ENCODE measurements at regions not wholly inside any gene's neighbourhood (a gene's known extent, or its start where the extent isn't known, plus 50 kb on each side); places are given as distances from the start of the nearest gene placed in this dataset.

DNA sequence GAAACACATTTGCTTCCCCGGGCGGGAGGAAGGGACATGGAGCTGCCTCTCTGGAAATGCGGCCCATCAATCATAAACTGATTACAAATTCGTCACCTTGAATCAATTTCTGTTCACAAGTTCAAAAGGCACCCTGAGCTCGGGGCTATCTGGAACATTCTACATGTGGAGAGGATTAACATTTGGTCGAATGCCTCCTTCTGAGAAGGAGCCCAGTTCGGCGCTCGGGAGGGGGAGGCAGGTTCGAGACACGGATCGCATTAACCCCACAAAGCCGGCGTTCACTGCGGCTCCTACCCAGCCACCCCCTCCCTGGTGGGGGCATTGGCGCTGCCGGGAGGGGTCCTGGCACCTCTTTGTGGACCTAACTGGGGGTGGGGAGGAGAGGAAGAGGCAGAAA, 108.0 kb downstream of the CPZ start:
- 44% methylated on average over 17 of the region's 17 CpGs for WGBS
- H3K27ac ChIP-seq, result no peak overlapping the region
- H3K27me3 ChIP-seq (replicated peaks; ENCODE audit: insufficient read depth), result peaks cover 12% of the 10 kb centered on the region
- TF ChIP-seq, protein P1, sequence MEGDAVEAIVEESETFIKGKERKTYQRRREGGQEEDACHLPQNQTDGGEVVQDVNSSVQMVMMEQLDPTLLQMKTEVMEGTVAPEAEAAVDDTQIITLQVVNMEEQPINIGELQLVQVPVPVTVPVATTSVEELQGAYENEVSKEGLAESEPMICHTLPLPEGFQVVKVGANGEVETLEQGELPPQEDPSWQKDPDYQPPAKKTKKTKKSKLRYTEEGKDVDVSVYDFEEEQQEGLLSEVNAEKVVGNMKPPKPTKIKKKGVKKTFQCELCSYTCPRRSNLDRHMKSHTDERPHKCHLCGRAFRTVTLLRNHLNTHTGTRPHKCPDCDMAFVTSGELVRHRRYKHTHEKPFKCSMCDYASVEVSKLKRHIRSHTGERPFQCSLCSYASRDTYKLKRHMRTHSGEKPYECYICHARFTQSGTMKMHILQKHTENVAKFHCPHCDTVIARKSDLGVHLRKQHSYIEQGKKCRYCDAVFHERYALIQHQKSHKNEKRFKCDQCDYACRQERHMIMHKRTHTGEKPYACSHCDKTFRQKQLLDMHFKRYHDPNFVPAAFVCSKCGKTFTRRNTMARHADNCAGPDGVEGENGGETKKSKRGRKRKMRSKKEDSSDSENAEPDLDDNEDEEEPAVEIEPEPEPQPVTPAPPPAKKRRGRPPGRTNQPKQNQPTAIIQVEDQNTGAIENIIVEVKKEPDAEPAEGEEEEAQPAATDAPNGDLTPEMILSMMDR (IDR thresholded peaks at IDR 0.05), result no peak
- TF ChIP-seq POLR2A (IDR thresholded peaks at IDR 0.05), result no peak
- TF ChIP-seq POLR2AphosphoS5 (IDR thresholded peaks at IDR 0.05), result no peak
- no peak overlapping the region for H3K4me3 ChIP-seq
- intact Hi-C loops (cut with DNase I), result no loop called here
- no peaks in the 10 kb centered on the region for H3K9me3 ChIP-seq
- no peaks in the 10 kb centered on the region for H3K36me3 ChIP-seq
- H3K4me1 ChIP-seq (replicated peaks), result no peaks in the 10 kb centered on the region
- DNase-seq (ENCODE audit: low spot score), result no peak

GRCh38 chr4:8699479-8700145, 107.0 kb downstream of the CPZ start:
- WGBS, result 86% methylated on average over 22 of the region's 24 CpGs
- no peaks in the 10 kb centered on the region for H3K4me1 ChIP-seq (replicated peaks)
- no peak for DNase-seq (ENCODE audit: low spot score)
- TF ChIP-seq, protein P1 (IDR thresholded peaks at IDR 0.05), result no peak
- TF ChIP-seq POLR2AphosphoS5 (IDR thresholded peaks at IDR 0.05), result no peak
- no peak for TF ChIP-seq POLR2A (IDR thresholded peaks at IDR 0.05)
- H3K27ac ChIP-seq, result no peak overlapping the region
- no peaks in the 10 kb centered on the region for H3K36me3 ChIP-seq
- H3K4me3 ChIP-seq, result no peak overlapping the region
- no peaks in the 10 kb centered on the region for H3K9me3 ChIP-seq
- intact Hi-C loops (cut with DNase I), result no loop called here
- peaks cover 10% of the 10 kb centered on the region for H3K27me3 ChIP-seq (replicated peaks; ENCODE audit: insufficient read depth)

GRCh38 chr4:8699063-8699385, 106.5 kb downstream of the CPZ start:
- TF ChIP-seq, protein P1 (IDR thresholded peaks at IDR 0.05), result no peak
- TF ChIP-seq POLR2A (IDR thresholded peaks at IDR 0.05) (no peak), POLR2AphosphoS5 (IDR thresholded peaks at IDR 0.05) (no peak)
- H3K4me1 ChIP-seq (replicated peaks), result no peaks in the 10 kb centered on the region
- no peak overlapping the region for H3K27ac ChIP-seq
- H3K27me3 ChIP-seq (replicated peaks; ENCODE audit: insufficient read depth), result peaks cover 10% of the 10 kb centered on the region
- no peaks in the 10 kb centered on the region for H3K36me3 ChIP-seq
- no peaks in the 10 kb centered on the region for H3K9me3 ChIP-seq
- DNase-seq (ENCODE audit: low spot score), result no peak
- WGBS, result 78% methylated on average over 4 of the region's 4 CpGs
- no peak overlapping the region for H3K4me3 ChIP-seq
- intact Hi-C loops (cut with DNase I), result no loop called here

DNA sequence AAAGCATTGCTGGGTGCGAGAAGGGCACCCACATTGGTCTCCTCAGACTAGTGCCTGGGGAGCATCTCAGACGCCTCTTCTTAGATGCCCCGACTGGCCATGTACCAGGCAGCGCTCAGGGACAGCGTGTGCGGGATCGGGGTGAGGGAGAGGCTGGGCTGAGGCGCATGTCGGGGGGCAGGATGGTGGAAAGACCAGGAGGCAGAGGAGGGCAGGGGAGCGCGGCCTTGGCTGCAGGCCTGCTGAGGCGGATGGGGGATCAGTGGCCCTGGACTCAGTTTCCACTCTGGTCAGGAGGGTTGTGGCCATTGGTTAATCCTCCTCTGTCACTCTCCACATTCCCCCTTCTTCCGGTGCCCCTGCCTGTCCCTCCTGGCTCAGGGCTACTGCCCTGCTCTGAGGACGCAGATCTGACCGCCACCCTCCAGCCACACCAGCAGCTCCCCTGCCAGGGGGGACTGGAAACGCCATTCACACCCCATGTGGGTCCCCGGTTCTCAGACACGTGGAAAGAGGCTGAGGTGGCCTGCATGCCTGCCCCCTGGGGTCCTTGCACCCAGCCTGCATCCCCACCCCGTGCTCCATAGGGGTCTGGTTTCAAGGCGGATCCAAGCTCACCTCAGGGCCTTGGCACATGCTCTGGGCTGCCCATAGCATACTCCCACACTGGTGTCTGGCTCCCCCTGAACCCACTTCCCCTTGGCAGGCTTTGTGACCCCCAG, 105.9 kb downstream of the CPZ start:
- Histone ChIP-seq H3K4me1 (replicated peaks) (no peaks in the 10 kb centered on the region), H3K27me3 (replicated peaks; ENCODE audit: insufficient read depth) (peaks cover 10% of the 10 kb centered on the region), H3K36me3 (no peaks in the 10 kb centered on the region), H3K4me3 (no peak overlapping the region), H3K27ac (no peak overlapping the region), H3K9me3 (no peaks in the 10 kb centered on the region)
- intact Hi-C loops (cut with DNase I), result no loop called here
- TF ChIP-seq POLR2A (IDR thresholded peaks at IDR 0.05) (no peak), POLR2AphosphoS5 (IDR thresholded peaks at IDR 0.05) (no peak)
- TF ChIP-seq, protein P1 (IDR thresholded peaks at IDR 0.05), result no peak
- WGBS, result 86% methylated on average over 20 of the region's 20 CpGs
- DNase-seq (ENCODE audit: low spot score), result no peak

DNA sequence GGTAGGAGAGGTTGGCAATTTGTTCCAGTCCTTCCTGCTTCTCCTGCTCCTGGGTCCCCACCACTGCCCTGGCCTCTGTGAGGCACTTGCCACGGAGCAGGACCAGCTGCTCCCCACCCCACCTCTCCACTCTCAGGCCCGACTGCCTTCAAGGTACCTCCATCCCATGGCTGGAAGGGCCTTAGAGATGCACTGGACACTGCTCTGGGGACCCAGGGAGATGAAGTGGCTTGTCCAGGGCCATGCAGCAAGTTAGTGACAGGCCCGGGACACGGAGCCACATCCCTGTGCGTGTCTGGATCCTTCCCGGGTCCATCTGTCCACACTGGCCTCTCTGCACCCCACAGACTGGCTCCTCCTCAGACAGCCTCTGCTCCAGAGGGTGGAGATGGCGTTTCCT, 105.3 kb downstream of the CPZ start:
- H3K36me3 ChIP-seq, result no peaks in the 10 kb centered on the region
- no peak overlapping the region for H3K4me3 ChIP-seq
- peaks cover 8% of the 10 kb centered on the region for H3K27me3 ChIP-seq (replicated peaks; ENCODE audit: insufficient read depth)
- no peaks in the 10 kb centered on the region for H3K9me3 ChIP-seq
- DNase-seq (ENCODE audit: low spot score), result no peak
- intact Hi-C loops (cut with DNase I), result no loop called here
- no peaks in the 10 kb centered on the region for H3K4me1 ChIP-seq (replicated peaks)
- TF ChIP-seq POLR2A (IDR thresholded peaks at IDR 0.05) (no peak), POLR2AphosphoS5 (IDR thresholded peaks at IDR 0.05) (no peak)
- TF ChIP-seq, protein P1 (IDR thresholded peaks at IDR 0.05), result no peak
- WGBS, result 85% methylated on average over 7 of the region's 7 CpGs
- H3K27ac ChIP-seq, result no peak overlapping the region
